Stimulated activated CD4-positive, alpha-beta T cell treated with anti-CD3 and anti-CD28 coated beads, Interleukin-2, amount 100 ng/mL, for 48 hours (primary cell): ENCODE measurements at regions not wholly inside any gene's neighbourhood (a gene's known extent, or its start where the extent isn't known, plus 50 kb on each side); places are given as distances from the start of the nearest gene placed in this dataset.

ENCODE experiments used
- DNase-seq, 2 donors: peaks; one replicate each; pipeline ENCODE4 v3.0.0-alpha.2; 2020

GRCh38 chr20:52476074-52476750 lies 284.6 kb upstream of the ZFP64 start:
- DNase-seq = no peak

DNA sequence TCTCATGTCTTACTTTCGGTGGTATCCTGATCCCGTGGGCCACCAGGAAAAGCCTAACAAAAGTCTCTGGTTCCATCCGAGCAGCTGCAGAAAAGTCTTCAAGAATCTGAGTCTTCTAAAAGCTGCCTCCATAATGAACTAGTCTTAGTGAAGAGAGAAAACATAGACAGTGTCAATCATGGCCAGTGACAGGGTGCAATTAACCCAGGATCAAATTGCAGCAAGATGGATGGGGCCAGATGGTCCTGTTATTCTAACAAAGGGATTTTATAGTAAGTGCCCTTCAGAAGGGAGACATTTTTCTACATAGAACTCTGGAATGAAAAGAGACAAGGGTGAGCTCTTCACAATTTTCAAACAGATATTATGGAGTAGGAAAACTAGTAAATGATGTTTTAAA lies 281.6 kb upstream of the ZFP64 start:
- DNase-seq = no peak

- DNase-seq = no peak
Observed at GRCh38 chr20:52470561-52470960, 279.0 kb upstream of the ZFP64 start.

DNA sequence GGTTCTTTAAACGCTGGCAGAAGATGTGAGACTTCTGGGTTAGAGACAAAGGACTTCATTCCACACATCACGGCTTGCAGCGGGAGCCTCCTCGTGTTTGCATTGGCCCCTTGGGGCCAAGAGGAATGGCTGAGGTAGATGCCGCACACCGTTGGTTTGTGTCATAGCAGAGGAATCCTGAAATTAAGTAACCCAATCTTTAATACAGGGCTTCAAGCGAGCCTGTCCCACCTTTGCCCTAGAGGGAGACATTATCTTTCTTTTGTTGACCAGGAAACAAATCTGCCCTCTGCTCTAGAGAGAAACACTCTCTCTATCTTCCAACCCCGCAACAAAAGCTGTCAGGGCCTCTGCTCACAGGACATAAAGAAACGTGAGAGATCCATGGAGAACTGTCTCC lies 277.5 kb upstream of the ZFP64 start:
- no peak for DNase-seq

- DNase-seq = no peak
Observed at GRCh38 chr20:52465991-52466390, 274.4 kb upstream of the ZFP64 start.

- no peak for DNase-seq
Observed at GRCh38 chr20:52461582-52461981, 270.0 kb upstream of the ZFP64 start.

DNA sequence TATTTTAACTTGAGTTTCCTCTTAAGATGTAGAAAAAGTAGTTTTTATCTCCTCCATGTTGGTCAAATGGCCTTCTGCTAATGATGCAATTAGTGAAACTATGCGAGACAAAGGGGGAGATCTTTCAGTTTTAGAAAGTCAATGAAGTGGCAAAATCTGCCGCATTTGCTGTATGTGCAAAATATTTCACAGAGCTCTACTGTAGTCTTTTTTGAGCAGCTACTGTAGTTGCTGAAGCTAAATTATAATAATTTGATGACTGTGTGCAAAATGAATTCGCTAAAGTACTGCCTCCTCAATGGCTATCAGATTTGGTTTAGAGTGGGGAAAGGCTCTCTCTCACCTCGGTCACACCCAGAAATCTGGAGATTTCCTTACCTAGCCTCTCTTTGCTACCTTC lies 267.6 kb upstream of the ZFP64 start:
- no peak for DNase-seq

GRCh38 chr20:52457826-52458225 lies 266.2 kb upstream of the ZFP64 start:
- no peak for DNase-seq

DNA sequence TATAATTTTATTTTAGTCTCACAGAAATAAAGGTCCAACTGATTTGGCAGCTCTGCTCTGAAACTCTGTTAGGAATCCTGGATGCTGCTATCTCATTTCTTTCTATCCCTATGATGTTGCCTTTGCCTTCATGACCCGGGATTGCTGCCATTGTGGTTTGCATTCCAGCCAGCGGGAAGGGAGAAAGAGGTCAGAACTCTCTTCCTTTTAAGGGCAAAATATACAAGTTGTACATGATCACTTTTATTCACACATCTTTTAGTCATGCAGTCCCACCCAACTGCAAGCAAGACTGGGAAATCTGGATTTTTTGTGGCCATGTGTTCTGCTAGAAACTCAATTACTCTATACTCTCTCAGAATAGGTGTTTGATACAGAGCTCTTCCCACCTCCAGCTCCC lies 263.1 kb upstream of the ZFP64 start:
- no peak for DNase-seq

- no peak for DNase-seq
Observed at GRCh38 chr20:52448513-52449232, 257.1 kb upstream of the ZFP64 start.

DNA sequence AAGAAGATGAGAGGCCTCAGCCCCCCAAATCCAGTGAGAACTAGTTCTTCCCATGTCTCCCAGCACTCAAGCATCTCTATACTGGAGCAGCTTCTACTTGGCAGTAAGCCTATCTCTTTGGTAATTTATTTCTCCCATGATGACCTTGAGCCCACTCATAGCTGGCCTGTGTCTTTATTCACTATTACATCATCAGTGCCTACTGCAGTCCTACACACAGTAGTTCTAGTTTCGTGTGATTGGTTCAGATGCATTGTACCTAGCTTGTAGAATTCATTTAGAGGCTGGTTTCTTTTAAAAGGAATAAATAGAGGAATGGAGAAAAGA lies 255.6 kb upstream of the ZFP64 start:
- no peak for DNase-seq

DNA sequence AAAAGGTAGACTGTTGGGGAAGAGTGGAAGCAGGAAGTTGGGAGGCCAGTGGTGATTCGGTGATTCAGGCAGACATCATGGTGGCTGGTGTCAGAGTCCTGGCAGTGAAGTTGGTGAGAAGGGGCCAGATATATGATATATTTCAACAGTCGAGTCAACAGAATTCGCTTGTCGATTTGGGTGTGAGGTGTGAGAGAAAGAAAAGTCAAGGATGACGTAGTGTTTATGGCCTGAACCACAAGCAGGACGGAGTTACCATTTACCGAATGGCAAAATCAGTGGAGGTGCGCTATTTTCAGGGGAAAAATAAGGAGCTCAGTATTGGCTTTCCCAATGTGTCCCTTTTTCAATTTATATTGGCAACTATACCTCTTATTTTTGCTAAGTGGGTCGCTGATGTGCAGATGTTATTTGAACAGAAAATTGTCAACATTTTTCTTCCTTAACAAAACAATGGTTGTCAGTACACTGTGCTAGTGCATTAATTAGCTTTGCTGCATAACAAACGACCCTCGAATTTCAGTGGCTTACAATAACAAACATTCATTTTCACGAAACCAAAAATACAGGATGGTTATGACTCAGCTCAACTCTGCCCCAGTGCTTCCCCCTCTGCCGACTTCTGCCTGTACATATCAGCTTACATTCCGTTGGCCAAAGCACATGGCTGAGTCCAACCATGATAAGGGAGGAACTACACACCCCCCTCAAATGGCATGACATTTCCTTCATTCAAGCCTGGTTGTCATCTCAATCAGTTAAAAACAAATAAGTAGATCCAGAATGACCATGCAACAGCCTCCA lies 255.0 kb upstream of the ZFP64 start:
- DNase-seq = no peak

DNA sequence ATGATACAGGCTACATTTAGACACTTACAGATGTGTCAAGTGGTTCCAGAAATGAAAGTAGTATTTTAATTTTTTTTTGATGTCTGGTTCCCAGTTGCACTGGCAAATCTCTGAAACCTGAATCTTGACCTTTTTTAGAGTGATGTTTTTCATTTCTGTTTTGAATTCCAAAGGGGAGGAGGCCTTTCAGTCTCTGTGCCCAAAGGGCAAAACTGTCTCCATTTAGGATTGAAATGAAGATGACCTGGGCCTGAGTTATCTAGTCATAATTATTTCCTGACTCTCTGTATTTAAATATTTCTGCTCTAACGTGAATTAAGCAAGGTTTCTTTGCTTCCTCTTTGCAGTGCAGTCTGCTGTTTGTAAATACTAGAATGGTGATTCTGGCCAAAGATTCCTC lies 252.9 kb upstream of the ZFP64 start:
- DNase-seq = no peak

DNA sequence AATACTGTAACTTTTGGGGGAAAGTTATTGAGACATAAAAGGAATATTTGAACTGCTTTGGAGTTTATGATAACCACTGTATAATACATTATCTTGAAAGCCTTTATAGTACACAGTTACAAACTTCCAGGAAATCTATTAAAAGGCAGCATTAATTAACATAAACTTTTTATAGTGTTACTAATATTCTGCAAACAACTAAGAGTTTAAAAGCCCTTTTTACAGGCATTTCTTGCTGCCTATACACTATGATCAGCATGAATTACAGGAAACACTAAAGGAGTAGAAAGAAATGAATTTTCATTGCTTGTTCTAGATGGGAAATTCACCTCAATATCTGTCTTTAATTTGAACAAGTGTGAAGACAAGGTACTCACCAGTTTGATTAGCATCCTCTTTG lies 252.3 kb upstream of the ZFP64 start:
- DNase-seq = no peak

GRCh38 chr20:52441710-52442109 lies 250.1 kb upstream of the ZFP64 start:
- DNase-seq = no peak

GRCh38 chr20:52439375-52439774 lies 247.8 kb upstream of the ZFP64 start:
- no peak for DNase-seq

DNA sequence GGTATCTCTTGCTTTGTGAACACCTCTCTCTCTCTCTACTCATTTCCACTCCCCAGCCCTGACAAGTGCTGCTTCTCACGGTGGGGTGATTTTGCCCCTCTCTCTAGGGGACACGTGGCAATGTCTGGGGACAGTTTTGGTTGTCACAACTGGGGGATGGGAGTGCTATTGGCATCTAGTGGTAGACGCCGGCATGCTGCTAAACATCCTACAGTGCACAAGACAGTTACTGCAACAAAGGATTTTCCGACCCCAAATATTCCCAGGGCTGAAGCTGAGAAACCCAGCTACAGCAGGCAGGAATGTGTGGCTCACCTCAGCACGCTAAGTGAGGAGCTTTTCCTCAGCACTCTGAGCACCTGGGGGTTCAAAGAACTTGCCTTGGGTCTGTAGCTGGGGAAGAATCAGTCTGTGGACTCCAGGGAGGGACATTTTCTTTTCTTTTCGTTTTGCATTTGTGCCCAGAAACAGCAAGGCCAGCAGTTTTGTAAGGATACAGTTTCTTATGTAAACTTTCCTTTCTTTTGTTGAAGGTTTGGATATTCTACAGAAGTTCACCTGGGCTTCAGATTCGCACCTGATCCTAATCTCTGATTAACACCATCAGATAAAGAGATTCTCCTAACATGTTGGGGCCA lies 246.9 kb upstream of the ZFP64 start:
- DNase-seq = no peak

GRCh38 chr20:52434453-52434852 lies 242.9 kb upstream of the ZFP64 start:
- no peak for DNase-seq

- no peak for DNase-seq
Observed at GRCh38 chr20:52434041-52434425, 242.5 kb upstream of the ZFP64 start.

GRCh38 chr20:52433326-52434040 lies 241.9 kb upstream of the ZFP64 start:
- no peak for DNase-seq

GRCh38 chr20:52432740-52433139 lies 241.2 kb upstream of the ZFP64 start:
- DNase-seq = no peak

DNA sequence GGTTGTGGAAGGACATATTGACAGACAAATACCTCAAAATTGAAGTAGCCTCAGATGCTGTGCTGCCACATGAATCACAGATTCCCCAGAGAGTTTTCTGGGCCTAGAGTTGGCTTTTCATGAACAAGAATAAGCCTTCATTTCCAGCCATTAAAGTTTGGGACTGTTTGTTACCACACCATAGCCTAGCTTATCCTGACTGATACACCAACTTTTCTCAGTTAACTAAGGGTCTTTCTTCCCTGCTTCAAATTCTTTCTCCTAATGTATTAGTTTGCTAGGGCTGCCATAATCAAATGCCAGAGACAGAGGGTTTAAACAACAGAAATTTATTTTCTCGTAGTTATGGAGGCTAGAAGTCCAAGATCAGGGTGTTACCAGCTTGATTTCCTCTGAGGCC lies 237.4 kb upstream of the ZFP64 start:
- no peak for DNase-seq

DNA sequence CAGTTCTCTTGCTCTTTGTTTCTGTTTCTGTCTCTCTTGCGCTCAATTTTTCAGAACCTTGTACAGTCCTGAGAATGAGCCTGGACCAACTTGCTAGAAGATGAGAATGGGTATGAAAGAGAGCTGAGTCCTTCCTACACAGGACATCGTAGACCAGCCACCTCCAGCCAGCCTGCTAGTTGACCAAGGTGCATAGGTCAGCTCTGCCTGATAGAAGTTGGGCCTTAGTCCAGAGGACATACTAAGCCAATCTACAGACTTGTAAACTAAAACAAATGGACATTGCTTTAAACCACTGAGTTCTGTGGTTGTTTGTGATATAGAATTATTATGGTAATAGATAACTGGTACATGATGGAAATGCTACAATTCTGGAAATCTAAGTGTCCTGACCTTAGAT lies 236.4 kb upstream of the ZFP64 start:
- no peak for DNase-seq
